Osteoblast (primary cell): ENCODE measurements at regions not wholly inside any gene's neighbourhood (a gene's known extent, or its start where the extent isn't known, plus 50 kb on each side); places are given as distances from the start of the nearest gene placed in this dataset.

Source experiments
- DNase-seq: peaks from one replicate; pipeline ENCODE4 v3.0.0; 2011; ENCODE audit warnings: low spot score, mixed read lengths; ENCODE audit not compliant: insufficient read length; ENCODE audit errors: missing footprints
- H2AFZ ChIP-seq: 2 replicates; pipeline ENCODE4 v1.6.0; 2011; ENCODE audit warnings: mild to moderate bottlenecking, low read length
- H3K27ac ChIP-seq: 2 replicates; pipeline ENCODE4 v1.5.1; 2011; ENCODE audit warnings: mild to moderate bottlenecking, low read depth, low read length, moderate library complexity
- H3K27me3 ChIP-seq: 2 replicates; pipeline ENCODE4 v1.6.0; 2012; ENCODE audit warnings: mild to moderate bottlenecking, control low read depth, inconsistent platforms, low read length, moderate library complexity; ENCODE audit not compliant: insufficient read depth
- H3K36me3 ChIP-seq: 2 replicates; pipeline ENCODE4 v1.5.1; 2011; ENCODE audit warnings: mild to moderate bottlenecking, low read length, control low read depth, moderate library complexity; ENCODE audit not compliant: insufficient read depth
- H3K4me1 ChIP-seq: 2 replicates; pipeline ENCODE4 v1.5.1; 2011; ENCODE audit warnings: mild to moderate bottlenecking, low read length, control low read depth, moderate library complexity; ENCODE audit not compliant: insufficient read depth
- H3K4me2 ChIP-seq: 2 replicates; pipeline ENCODE4 v1.6.0; 2011; ENCODE audit warnings: mild to moderate bottlenecking, low read length; ENCODE audit not compliant: insufficient read depth
- H3K4me3 ChIP-seq: fragments of 200-600 bp; sonication (generic); 3 replicates; pipeline ENCODE4 v1.5.1; 2012; ENCODE audit warnings: mild to moderate bottlenecking, low read length, inconsistent platforms; ENCODE audit not compliant: insufficient read depth
- H3K79me2 ChIP-seq: 2 replicates; pipeline ENCODE4 v1.6.0; 2012; ENCODE audit warnings: mild to moderate bottlenecking, low read length, control low read depth, inconsistent platforms; ENCODE audit not compliant: insufficient read depth
- H3K9me3 ChIP-seq: 2 replicates; pipeline ENCODE4 v1.5.1; 2011; ENCODE audit warnings: low read depth, low read length, control low read depth
- H4K20me1 ChIP-seq: 2 replicates; pipeline ENCODE4 v1.6.0; 2012; ENCODE audit warnings: mild to moderate bottlenecking, low read length, control low read depth; ENCODE audit not compliant: insufficient read depth
- CTCF ChIP-seq: IDR thresholded peaks from 2 replicates; pipeline ENCODE4 v1.5.1; 2011; ENCODE audit warnings: mild to moderate bottlenecking, low read depth, low read length, moderate library complexity; ENCODE audit errors: extremely low read depth

- Histone ChIP-seq H3K4me3 (no peak overlapping the region), H3K27ac (no peak overlapping the region), H3K4me1 (no peaks in the 10 kb centered on the region), H3K27me3 (no peaks in the 10 kb centered on the region), H3K79me2 (no peaks in the 10 kb centered on the region), H4K20me1 (no peaks in the 10 kb centered on the region), H3K9me3 (peaks cover 3% of the 10 kb centered on the region), H3K36me3 (no peaks in the 10 kb centered on the region), H2AFZ (no peak overlapping the region), H3K4me2 (no peak overlapping the region)
- no peak for DNase-seq
- no peak for TF ChIP-seq CTCF
Measured at GRCh38 chr4:189267312-189267965, 673.2 kb upstream of the FRG1 start.

- no peak overlapping the region for H3K4me2 ChIP-seq
Measured at GRCh38 chr4:189278597-189279165, 662.0 kb upstream of the FRG1 start.

GRCh38 chr4:189279188-189279587 lies 661.5 kb upstream of the FRG1 start:
- no peak overlapping the region for H3K27ac ChIP-seq
- no peak for TF ChIP-seq CTCF
- H2AFZ ChIP-seq: no peak overlapping the region
- no peak for DNase-seq
- H3K27me3 ChIP-seq: no peaks in the 10 kb centered on the region
- no peaks in the 10 kb centered on the region for H3K36me3 ChIP-seq
- no peak overlapping the region for H3K4me3 ChIP-seq
- H3K79me2 ChIP-seq: no peaks in the 10 kb centered on the region
- H3K4me1 ChIP-seq: no peaks in the 10 kb centered on the region
- H3K4me2 ChIP-seq: no peak overlapping the region
- H3K9me3 ChIP-seq: no peaks in the 10 kb centered on the region
- no peaks in the 10 kb centered on the region for H4K20me1 ChIP-seq

More at GRCh38 chr4:189278597-189279165, 662.0 kb upstream of the FRG1 start:
- no peak for DNase-seq
- Histone ChIP-seq H2AFZ (no peak overlapping the region), H3K27me3 (no peaks in the 10 kb centered on the region), H3K9me3 (no peaks in the 10 kb centered on the region), H3K4me3 (no peak overlapping the region), H4K20me1 (no peaks in the 10 kb centered on the region), H3K36me3 (no peaks in the 10 kb centered on the region), H3K79me2 (no peaks in the 10 kb centered on the region), H3K4me1 (no peaks in the 10 kb centered on the region), H3K27ac (no peak overlapping the region)
- no peak for TF ChIP-seq CTCF

- Histone ChIP-seq H3K79me2 (no peaks in the 10 kb centered on the region), H3K4me3 (no peak overlapping the region), H3K4me2 (no peak overlapping the region), H3K27ac (no peak overlapping the region), H2AFZ (no peak overlapping the region), H3K36me3 (no peaks in the 10 kb centered on the region), H4K20me1 (no peaks in the 10 kb centered on the region), H3K27me3 (no peaks in the 10 kb centered on the region), H3K9me3 (peaks cover 5% of the 10 kb centered on the region), H3K4me1 (no peaks in the 10 kb centered on the region)
- no peak for DNase-seq
- TF ChIP-seq CTCF: no peak
Measured at GRCh38 chr4:189285377-189285776, 655.3 kb upstream of the FRG1 start.
